HFFc6 (cell line): ENCODE measurements at regions not wholly inside any gene's neighbourhood (a gene's known extent, or its start where the extent isn't known, plus 50 kb on each side); places are given as distances from the start of the nearest gene placed in this dataset.
"Not testable (repeated sequence)": the region's sequence is repeated elsewhere in the genome, so short reads cannot be mapped to it uniquely, and the experiment has no call there.

ENCODE experiments used
- DNase-seq: peaks from one replicate; pipeline ENCODE4 v3.0.0-alpha.2; 2018
- H3K27ac Mint-ChIP-seq: 2 replicates; pipeline ENCODE4 v1.8.0; 2020; ENCODE audit warnings: mild to moderate bottlenecking, mixed read lengths
- H3K27me3 Mint-ChIP-seq: 2 replicates; pipeline ENCODE4 v1.8.0; 2021; ENCODE audit warnings: mild to moderate bottlenecking, moderate library complexity, mixed read lengths; ENCODE audit not compliant: insufficient read depth
- H3K36me3 Mint-ChIP-seq: 2 replicates; pipeline ENCODE4 v1.8.0; 2021; ENCODE audit warnings: low read depth, mixed read lengths
- H3K4me1 Mint-ChIP-seq: 2 replicates; pipeline ENCODE4 v1.8.0; 2020; ENCODE audit warnings: low read depth, mixed read lengths
- H3K4me3 Mint-ChIP-seq: 2 replicates; pipeline ENCODE4 v1.8.0; 2020; ENCODE audit warnings: mild to moderate bottlenecking, moderate library complexity, mixed read lengths
- H3K9me3 Mint-ChIP-seq: 2 replicates; pipeline ENCODE4 v1.8.0; 2020; ENCODE audit warnings: mild to moderate bottlenecking, mixed read lengths
- TF ChIP-seq, protein P1 (sequence below): fragments of 200-600 bp; sonication (generic); IDR thresholded peaks from 2 replicates; pipeline ENCODE4 v1.5.0; 2021; ENCODE audit warnings: antibody characterized with exemption, mild to moderate bottlenecking

GRCh38 chr4:188391349-188391748 lies 252.1 kb downstream of the TRIML1 start:
- not testable (repeated sequence) for H3K36me3 Mint-ChIP-seq, DNase-seq, H3K4me3 Mint-ChIP-seq, H3K27me3 Mint-ChIP-seq, H3K27ac Mint-ChIP-seq, H3K4me1 Mint-ChIP-seq
- TF ChIP-seq, protein P1, sequence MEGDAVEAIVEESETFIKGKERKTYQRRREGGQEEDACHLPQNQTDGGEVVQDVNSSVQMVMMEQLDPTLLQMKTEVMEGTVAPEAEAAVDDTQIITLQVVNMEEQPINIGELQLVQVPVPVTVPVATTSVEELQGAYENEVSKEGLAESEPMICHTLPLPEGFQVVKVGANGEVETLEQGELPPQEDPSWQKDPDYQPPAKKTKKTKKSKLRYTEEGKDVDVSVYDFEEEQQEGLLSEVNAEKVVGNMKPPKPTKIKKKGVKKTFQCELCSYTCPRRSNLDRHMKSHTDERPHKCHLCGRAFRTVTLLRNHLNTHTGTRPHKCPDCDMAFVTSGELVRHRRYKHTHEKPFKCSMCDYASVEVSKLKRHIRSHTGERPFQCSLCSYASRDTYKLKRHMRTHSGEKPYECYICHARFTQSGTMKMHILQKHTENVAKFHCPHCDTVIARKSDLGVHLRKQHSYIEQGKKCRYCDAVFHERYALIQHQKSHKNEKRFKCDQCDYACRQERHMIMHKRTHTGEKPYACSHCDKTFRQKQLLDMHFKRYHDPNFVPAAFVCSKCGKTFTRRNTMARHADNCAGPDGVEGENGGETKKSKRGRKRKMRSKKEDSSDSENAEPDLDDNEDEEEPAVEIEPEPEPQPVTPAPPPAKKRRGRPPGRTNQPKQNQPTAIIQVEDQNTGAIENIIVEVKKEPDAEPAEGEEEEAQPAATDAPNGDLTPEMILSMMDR: 0 out of 2 replicates have a peak, but pooled peaks have one; percentile 26
- H3K9me3 Mint-ChIP-seq: peaks cover 22% of the 10 kb centered on the region

DNA sequence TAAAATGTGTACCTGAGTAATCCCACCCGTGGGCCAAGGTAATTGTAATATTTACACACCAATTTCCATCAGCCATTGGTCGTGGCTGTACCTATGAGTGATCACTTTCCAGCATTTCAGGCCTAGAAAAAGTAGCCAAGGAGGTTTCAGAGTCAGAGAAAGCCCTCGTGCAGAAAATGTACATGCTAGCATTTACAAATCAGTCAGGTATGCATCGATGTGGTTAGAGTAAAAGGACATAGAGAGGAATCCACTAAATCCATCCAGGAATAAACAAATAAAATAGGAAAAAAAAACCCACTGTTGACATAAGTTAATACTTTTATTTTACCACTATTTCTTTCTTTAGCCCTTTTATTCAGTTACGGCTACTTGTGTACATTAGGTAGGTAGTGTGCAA lies 256.8 kb downstream of the TRIML1 start:
- no peaks in the 10 kb centered on the region for H3K36me3 Mint-ChIP-seq
- H3K9me3 Mint-ChIP-seq: peaks cover 12% of the 10 kb centered on the region
- DNase-seq: no peak

GRCh38 chr4:188399834-188400233 lies 260.6 kb downstream of the TRIML1 start:
- Mint-ChIP-seq H3K27ac (no peak overlapping the region), H3K4me3 (no peak overlapping the region), H3K4me1 (peaks cover 10% of the 10 kb centered on the region; the same call in 1 of the 2 replicates), H3K27me3 (no peaks in the 10 kb centered on the region), H3K36me3 (0 out of 2 replicates have a peak, but pooled peaks cover 4% of the 10 kb centered on the region), H3K9me3 (peaks cover 12% of the 10 kb centered on the region; the same call in 1 of the 2 replicates)
- TF ChIP-seq, protein P1: no peak
- no peak for DNase-seq

More for the DNA sequence above, 256.8 kb downstream of the TRIML1 start:
- TF ChIP-seq, protein P1: no peak
- H3K4me3 Mint-ChIP-seq: no peak overlapping the region
- H3K27ac Mint-ChIP-seq: no peak overlapping the region
- H3K4me1 Mint-ChIP-seq: no peaks in the 10 kb centered on the region
- H3K27me3 Mint-ChIP-seq: no peaks in the 10 kb centered on the region; the same call in 1 of the 2 replicates

- H3K27me3 Mint-ChIP-seq: no peaks in the 10 kb centered on the region
- no peak overlapping the region for H3K4me3 Mint-ChIP-seq
- no peak for DNase-seq
- H3K9me3 Mint-ChIP-seq: peaks cover 13% of the 10 kb centered on the region; the same call in 1 of the 2 replicates
- H3K27ac Mint-ChIP-seq: no peak overlapping the region
- 0 out of 2 replicates have a peak, but pooled peaks cover 4% of the 10 kb centered on the region for H3K36me3 Mint-ChIP-seq
- H3K4me1 Mint-ChIP-seq: peaks cover 14% of the 10 kb centered on the region; the same call in 1 of the 2 replicates
- TF ChIP-seq, protein P1: no peak
Observed at GRCh38 chr4:188400451-188400850, 261.2 kb downstream of the TRIML1 start.

DNA sequence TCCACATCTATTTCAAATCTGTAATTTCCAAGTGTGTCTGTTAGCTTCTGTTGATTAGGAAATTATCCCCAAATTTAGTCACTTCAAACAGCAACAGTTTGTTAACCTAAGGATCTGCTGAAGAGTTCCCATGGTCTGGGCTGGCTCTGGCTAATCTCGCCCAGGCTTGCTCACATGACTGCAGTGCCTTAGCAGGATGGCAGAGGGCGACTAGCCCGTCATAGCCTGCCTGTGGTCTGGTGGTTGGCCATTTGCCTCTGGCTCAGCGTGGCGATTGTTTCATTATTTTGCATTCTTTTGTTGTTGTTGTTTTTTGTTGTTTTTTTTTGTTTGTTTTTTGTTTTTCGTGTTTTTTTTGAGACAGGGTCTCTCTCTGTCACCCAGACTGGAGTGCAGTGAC lies 264.0 kb downstream of the TRIML1 start:
- TF ChIP-seq, protein P1: no peak
- DNase-seq: no peak
- Mint-ChIP-seq H3K27ac (no peak overlapping the region), H3K27me3 (no peaks in the 10 kb centered on the region), H3K9me3 (peaks cover 13% of the 10 kb centered on the region; the same call in 1 of the 2 replicates), H3K4me3 (no peak overlapping the region), H3K36me3 (0 out of 2 replicates have a peak, but pooled peaks cover 4% of the 10 kb centered on the region), H3K4me1 (peaks cover 25% of the 10 kb centered on the region; the same call in 1 of the 2 replicates)

GRCh38 chr4:188405071-188405835 lies 266.0 kb downstream of the TRIML1 start:
- Mint-ChIP-seq H3K4me1 (peaks cover 37% of the 10 kb centered on the region; the same call in 1 of the 2 replicates), H3K9me3 (peaks cover 13% of the 10 kb centered on the region; the same call in 1 of the 2 replicates), H3K4me3 (peak overlapping the region; percentile 36; the same call in 1 of the 2 replicates), H3K27ac (peak overlapping the region; percentile 83)
- DNase-seq: peak; percentile 6
- not testable (repeated sequence) for H3K27me3 Mint-ChIP-seq, H3K36me3 Mint-ChIP-seq
